Mesothelial cell of epicardium (in vitro differentiated cells): ENCODE measurements at regions not wholly inside any gene's neighbourhood (a gene's known extent, or its start where the extent isn't known, plus 50 kb on each side); places are given as distances from the start of the nearest gene placed in this dataset.

Experiments used
- DNase-seq, 2 experiments: peaks; one replicate each; pipeline ENCODE4 v3.0.0; 2021; ENCODE audit warnings: low spot score in 2 of 2; ENCODE audit not compliant: unreplicated experiment in 2 of 2
- H3K27ac Mint-ChIP-seq: 2 replicates; pipeline ENCODE4 v1.8.0; 2021; ENCODE audit warnings: mixed read lengths
- H3K27me3 Mint-ChIP-seq: 2 replicates; pipeline ENCODE4 v1.8.0; 2021; ENCODE audit warnings: low read depth, mixed read lengths
- H3K36me3 Mint-ChIP-seq: 2 replicates; pipeline ENCODE4 v1.8.0; 2021; ENCODE audit warnings: mixed read lengths
- H3K4me1 Mint-ChIP-seq: 2 replicates; pipeline ENCODE4 v1.8.0; 2021; ENCODE audit warnings: mixed read lengths
- H3K4me3 Mint-ChIP-seq: 2 replicates; pipeline ENCODE4 v1.8.0; 2021; ENCODE audit warnings: mild to moderate bottlenecking, moderate library complexity, mixed read lengths
- H3K9me3 Mint-ChIP-seq: 2 replicates; pipeline ENCODE4 v1.8.0; 2021; ENCODE audit warnings: mixed read lengths
- TF ChIP-seq, protein P1 (sequence below): fragments of 200-600 bp; sonication (generic); IDR thresholded peaks from one replicate; pipeline ENCODE4 v1.5.0; 2021; ENCODE audit warnings: antibody characterized with exemption; ENCODE audit not compliant: unreplicated experiment

DNA sequence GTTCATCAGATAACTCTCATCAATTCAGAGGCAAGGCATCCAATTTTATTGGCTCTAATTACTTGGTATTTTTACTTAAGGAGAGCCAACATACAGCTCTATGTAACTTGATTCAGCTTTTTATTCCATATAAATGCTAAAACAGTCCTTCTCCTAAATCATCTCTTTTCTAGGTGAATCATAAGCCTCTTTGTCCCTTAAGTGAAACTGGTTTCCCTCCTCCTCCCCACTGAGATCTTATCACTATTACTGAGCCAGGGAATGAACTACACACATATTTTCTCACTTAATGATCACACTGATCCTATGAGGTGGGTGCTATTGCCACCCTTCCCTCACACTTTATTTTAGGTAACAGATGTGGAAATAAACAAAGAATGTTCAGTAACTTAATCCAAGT lies 1143.8 kb downstream of the MAT2B start:
- DNase-seq: no peak
- TF ChIP-seq, protein P1, sequence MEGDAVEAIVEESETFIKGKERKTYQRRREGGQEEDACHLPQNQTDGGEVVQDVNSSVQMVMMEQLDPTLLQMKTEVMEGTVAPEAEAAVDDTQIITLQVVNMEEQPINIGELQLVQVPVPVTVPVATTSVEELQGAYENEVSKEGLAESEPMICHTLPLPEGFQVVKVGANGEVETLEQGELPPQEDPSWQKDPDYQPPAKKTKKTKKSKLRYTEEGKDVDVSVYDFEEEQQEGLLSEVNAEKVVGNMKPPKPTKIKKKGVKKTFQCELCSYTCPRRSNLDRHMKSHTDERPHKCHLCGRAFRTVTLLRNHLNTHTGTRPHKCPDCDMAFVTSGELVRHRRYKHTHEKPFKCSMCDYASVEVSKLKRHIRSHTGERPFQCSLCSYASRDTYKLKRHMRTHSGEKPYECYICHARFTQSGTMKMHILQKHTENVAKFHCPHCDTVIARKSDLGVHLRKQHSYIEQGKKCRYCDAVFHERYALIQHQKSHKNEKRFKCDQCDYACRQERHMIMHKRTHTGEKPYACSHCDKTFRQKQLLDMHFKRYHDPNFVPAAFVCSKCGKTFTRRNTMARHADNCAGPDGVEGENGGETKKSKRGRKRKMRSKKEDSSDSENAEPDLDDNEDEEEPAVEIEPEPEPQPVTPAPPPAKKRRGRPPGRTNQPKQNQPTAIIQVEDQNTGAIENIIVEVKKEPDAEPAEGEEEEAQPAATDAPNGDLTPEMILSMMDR: no peak
- peak overlapping the region; percentile 33 for H3K27ac Mint-ChIP-seq

DNA sequence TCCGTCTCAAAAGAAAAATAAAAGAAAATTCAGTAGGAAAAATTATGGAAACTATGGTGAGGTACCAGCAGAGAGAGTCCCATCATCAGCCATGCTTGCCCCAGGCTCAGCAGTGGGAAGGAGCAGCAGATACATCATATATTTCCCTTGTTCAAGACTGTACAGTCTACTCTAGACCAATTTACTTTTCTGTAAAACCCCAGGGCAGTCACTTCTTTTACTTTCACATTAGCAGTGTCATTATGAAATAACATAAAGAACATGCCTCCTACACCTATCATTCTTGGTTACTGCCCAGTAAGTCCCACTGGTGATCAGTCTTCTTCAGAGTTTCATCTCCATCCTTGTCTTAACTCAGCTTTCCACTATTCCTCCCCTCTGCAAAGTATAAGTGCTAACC lies 1145.0 kb downstream of the MAT2B start:
- H3K36me3 Mint-ChIP-seq: no peaks in the 10 kb centered on the region
- TF ChIP-seq, protein P1: no peak
- H3K9me3 Mint-ChIP-seq: no peaks in the 10 kb centered on the region
- DNase-seq: no peak
- peaks cover 9% of the 10 kb centered on the region for H3K4me1 Mint-ChIP-seq
- H3K27me3 Mint-ChIP-seq: peaks cover 30% of the 10 kb centered on the region
- H3K27ac Mint-ChIP-seq: no peak overlapping the region
- H3K4me3 Mint-ChIP-seq: no peak overlapping the region

More for the DNA sequence above, 1143.8 kb downstream of the MAT2B start:
- Mint-ChIP-seq H3K4me1 (peaks cover 9% of the 10 kb centered on the region), H3K4me3 (no peak overlapping the region), H3K27me3 (peaks cover 24% of the 10 kb centered on the region), H3K36me3 (no peaks in the 10 kb centered on the region), H3K9me3 (no peaks in the 10 kb centered on the region)

DNA sequence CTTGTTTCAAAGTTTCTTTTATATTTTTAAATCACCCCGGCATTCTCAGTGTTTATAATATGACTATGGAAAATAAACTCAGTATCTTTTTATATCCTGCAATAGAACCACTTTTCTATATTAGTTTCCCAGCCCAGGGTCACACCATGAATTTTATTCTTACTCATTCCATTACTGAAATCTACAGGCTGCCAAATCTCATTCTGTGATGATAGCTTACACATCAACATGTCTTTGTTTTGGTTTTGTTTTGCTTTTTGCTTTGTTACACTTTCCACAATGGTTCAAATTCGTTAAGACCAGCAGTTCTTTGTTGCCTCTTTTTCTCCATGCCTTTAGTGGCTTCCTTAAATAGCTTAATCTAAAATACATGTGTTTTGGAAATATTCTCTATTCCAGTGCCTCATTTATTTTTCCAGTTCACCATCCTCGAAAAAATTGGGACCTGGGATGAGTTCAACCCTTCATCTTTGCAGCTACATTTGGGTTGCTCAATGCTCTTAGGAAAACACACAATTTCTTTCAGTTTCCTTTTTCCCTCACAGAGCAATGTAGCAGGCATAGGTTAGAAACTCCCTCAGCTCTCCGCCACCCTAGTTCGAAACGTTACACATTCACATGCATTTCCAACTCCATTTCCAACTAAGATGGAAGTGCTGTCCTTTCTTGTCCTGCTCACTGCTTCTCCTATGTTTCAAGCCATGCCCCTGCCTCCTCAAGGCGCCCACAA lies 1146.3 kb downstream of the MAT2B start:
- no peaks in the 10 kb centered on the region for H3K9me3 Mint-ChIP-seq
- H3K27ac Mint-ChIP-seq: no peak overlapping the region
- no peaks in the 10 kb centered on the region for H3K36me3 Mint-ChIP-seq
- no peak overlapping the region for H3K4me3 Mint-ChIP-seq
- DNase-seq: no peak
- H3K27me3 Mint-ChIP-seq: peaks cover 30% of the 10 kb centered on the region
- TF ChIP-seq, protein P1: no peak
- H3K4me1 Mint-ChIP-seq: peaks cover 12% of the 10 kb centered on the region

DNA sequence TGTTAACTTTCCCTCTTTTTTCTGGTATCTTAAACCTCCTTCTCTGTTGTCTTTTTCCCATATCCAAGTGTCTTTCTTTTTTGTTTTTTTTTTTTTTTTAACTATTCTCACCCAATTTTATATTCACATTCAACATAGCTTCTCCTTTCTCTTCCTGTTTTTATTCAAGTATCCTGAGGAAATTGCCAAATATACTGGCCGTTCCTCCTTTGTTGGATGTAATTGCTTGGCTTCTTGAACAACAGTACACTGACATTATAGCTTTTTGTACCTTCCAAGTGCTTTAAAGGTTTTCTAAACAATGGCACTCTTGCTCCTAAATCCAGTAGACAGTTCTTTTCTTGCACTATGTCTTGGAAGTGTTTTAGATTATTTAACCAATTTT lies 1146.8 kb downstream of the MAT2B start:
- H3K36me3 Mint-ChIP-seq: no peaks in the 10 kb centered on the region
- H3K27me3 Mint-ChIP-seq: peaks cover 30% of the 10 kb centered on the region
- no peak overlapping the region for H3K4me3 Mint-ChIP-seq
- no peaks in the 10 kb centered on the region for H3K9me3 Mint-ChIP-seq
- TF ChIP-seq, protein P1: no peak
- DNase-seq: no peak
- H3K4me1 Mint-ChIP-seq: peaks cover 17% of the 10 kb centered on the region
- H3K27ac Mint-ChIP-seq: no peak overlapping the region

DNA sequence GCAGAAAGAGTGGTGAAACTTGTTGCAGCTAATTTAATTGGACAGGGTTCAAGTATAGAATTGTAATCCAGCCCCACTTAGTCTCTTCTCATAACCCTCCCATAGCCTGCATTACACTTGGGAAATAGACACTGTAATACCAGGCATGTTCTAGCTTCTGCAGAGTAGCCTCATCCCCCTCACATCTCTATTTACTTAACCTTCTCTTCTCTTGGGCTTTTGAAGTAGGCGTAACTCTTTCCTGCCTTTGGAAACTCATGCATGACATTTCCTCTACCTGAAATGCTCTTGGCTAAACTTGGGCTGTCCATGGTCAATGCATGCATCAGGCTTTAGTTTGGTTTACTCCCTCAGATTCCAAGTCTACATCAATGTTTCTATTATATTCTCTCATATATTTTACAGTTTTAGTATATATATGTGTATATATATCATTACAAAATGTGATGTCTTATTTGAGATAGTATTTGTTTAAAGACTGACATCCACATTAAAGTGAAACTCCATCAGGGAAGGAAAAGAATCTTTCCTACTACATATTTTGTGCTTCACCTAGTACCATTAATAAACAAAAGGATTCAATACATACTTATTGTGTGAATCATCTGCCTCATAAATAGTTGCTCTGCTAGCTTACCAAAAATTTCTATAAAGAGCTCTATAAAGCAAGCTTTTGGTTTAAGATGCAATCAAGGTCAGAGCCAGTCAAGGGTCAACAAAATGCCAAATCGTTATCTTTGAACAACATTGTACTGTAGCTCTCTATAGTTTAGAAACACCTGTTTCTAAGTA lies 1158.0 kb downstream of the MAT2B start:
- DNase-seq: no peak
- Mint-ChIP-seq H3K9me3 (peaks cover 8% of the 10 kb centered on the region), H3K36me3 (peaks cover 2% of the 10 kb centered on the region), H3K27ac (no peak overlapping the region), H3K4me1 (peaks cover 18% of the 10 kb centered on the region), H3K27me3 (peaks cover 2% of the 10 kb centered on the region), H3K4me3 (no peak overlapping the region)
- TF ChIP-seq, protein P1: no peak
